ENCODE measurements at regions not wholly inside any gene's neighbourhood (a gene's known extent, or its start where the extent isn't known, plus 50 kb on each side); places are given as distances from the start of the nearest gene placed in this dataset.

- DNase-seq (ENCODE audit: low spot score): no peak
These were observed 102.5 kb downstream of the LYPLAL1 start for GRCh38 chr1:219276049-219276738.

- no peak for DNase-seq (ENCODE audit: low spot score)
These were observed 99.5 kb downstream of the LYPLAL1 start for GRCh38 chr1:219273088-219273686.

GRCh38 chr1:219271818-219272535 is 98.3 kb downstream of the LYPLAL1 start:
- no peak for DNase-seq (ENCODE audit: low spot score)

GRCh38 chr1:219269171-219269570 is 95.5 kb downstream of the LYPLAL1 start:
- DNase-seq (ENCODE audit: low spot score): no peak

GRCh38 chr1:219266524-219266923 is 92.8 kb downstream of the LYPLAL1 start:
- DNase-seq (ENCODE audit: low spot score): no peak

GRCh38 chr1:219265026-219265515 is 91.4 kb downstream of the LYPLAL1 start:
- DNase-seq (ENCODE audit: low spot score): no peak

GRCh38 chr1:219264561-219264960 is 90.9 kb downstream of the LYPLAL1 start:
- DNase-seq (ENCODE audit: low spot score): no peak

Measured in hepatic stellate cell (primary cell).